NB4 (cell line): ENCODE measurements at regions not wholly inside any gene's neighbourhood (a gene's known extent, or its start where the extent isn't known, plus 50 kb on each side); places are given as distances from the start of the nearest gene placed in this dataset.

Experiments
- CTCF ChIP-seq: IDR thresholded peaks from one replicate; pipeline ENCODE4 v1.5.1; 2012; ENCODE audit warnings: low read depth, low read length
- POLR2A ChIP-seq: IDR thresholded peaks from 2 replicates; pipeline ENCODE4 v1.6.1; 2011; ENCODE audit warnings: mild to moderate bottlenecking; ENCODE audit not compliant: insufficient read length; ENCODE audit errors: extremely low read depth

- TF ChIP-seq POLR2A (no peak), CTCF (no peak)
These were observed 223.2 kb downstream of the C16orf95 start for GRCh38 chr16:87093804-87094555.
